IPS DF 4.7 (cell line): ENCODE measurements at regions not wholly inside any gene's neighbourhood (a gene's known extent, or its start where the extent isn't known, plus 50 kb on each side); places are given as distances from the start of the nearest gene placed in this dataset.
A peak's percentile ranks its signal among the peaks of the same experiment; 100 is the strongest.

ENCODE experiments used
- DNase-seq: peaks from one replicate; pipeline ENCODE4 v3.0.0-alpha.2; 2013; ENCODE audit warnings: low spot score; ENCODE audit errors: extremely low read depth

GRCh38 chrX:46447384-46447783 lies 97.8 kb downstream of the ZNF674 start:
- no peak for DNase-seq

DNA sequence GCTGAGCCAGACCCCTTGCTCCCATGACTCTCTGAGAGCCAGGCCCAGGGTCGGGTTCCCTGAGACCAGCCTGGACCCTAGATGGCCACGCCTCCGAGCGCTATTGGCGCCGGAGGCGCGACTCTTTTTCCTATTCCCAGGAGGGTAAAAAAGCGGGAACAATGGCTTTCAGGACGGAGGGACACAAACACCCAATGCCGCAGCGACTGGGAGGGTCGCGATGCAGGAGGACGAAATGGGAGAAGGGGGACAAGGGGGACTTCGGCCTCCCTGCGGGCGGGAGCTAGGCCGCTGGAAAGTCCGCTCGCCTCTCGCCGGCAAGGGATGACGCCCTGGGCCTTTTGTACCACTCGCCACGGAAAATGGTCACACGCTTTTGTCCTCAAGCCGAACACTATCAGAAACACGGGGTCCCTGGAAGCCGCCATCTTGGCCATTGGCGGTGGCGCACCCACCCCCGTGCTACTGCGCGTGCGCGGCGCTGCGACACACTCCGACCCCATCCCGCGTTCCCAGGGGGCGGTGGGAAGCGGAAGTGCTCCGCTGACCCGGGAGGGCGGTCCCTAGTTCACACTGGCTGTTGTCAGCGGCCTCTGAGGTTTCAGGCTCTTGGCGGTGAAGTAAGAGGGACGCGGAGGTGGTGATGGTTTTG lies 98.4 kb downstream of the ZNF674 start:
- DNase-seq = peak; percentile 22

- no peak for DNase-seq
Measured at GRCh38 chrX:46444011-46444410, 101.2 kb downstream of the ZNF674 start.

DNA sequence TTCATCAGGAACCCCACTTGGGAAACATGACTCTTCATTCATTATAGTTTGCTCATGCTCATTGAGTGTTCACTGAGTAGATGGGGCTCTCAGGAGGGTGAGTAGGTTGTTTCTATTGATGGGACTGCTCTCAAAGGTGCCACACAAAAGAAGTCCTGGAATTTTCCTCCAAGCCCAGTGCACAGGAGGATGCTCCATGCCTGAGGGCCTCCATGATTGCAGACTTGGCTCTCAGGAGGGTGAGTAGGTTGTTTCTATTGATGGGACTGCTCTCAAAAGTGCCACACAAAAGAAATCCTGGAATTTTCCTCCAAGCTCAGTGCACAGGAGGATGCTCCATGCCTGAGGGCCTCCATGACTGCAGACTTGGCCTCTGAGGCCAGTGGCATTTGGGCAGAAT lies 108.5 kb downstream of the ZNF674 start:
- DNase-seq = no peak

GRCh38 chrX:46433892-46434291 lies 111.3 kb downstream of the ZNF674 start:
- no peak for DNase-seq

DNA sequence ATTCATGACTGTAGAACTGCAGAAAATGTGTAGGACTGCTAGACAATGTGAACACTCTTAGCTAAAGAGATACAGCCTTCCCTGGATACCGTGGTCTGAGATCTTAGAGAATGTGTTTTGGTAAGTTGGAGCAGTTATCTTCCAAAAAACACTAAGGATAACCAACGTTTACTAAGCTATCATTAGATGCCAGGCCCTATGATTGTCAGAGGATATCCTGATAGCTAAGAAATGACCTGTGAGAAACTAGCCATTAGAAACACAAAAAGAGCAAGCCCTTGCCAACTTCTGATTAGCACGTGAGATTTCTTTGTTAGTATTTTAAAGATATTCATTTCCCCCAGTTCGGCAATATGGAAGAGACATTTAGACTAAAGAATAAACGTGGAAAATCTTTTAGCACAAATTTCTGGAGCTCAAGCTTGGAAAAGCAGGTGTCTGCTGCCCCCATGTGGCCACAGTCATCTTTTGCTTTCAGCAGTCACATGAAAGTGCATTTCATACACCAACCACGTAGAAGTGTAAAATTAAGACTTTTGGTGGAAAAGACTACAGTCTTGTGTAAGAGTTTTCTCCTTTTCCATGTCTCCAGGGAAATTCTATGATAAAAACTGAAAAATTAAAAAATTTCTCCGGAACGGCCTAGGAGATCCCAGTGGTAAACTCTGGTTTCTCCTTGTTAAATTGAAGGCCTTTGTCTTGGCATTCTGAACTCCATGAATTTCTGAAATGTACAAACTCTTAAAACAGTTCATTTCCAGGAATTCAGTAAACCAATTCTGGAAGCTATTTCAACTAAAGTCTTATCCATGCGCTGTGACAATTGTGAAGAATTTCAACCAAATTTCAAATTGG lies 136.4 kb downstream of the ZNF674 start:
- DNase-seq = peak; percentile 0

DNA sequence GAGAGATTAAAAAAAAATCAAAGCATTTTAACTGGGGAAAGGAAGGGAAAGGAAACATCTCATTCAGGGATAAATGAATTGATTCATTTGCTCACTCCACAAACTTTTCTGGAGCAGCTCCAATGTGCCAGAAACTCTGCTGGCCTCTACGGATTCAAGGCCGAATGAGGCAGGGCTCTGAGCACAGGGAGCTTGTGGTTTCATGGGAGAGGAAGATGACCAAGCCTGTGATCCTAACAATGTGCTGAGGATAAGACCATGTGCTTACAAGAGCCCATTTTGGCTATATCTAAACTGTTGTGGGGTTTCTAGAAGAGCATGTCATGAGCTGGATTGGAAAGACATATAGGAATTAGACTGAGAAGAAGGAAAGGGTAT lies 137.5 kb downstream of the ZNF674 start:
- DNase-seq = no peak

GRCh38 chrX:46407036-46407752 lies 138.0 kb downstream of the ZNF674 start:
- DNase-seq = no peak

DNA sequence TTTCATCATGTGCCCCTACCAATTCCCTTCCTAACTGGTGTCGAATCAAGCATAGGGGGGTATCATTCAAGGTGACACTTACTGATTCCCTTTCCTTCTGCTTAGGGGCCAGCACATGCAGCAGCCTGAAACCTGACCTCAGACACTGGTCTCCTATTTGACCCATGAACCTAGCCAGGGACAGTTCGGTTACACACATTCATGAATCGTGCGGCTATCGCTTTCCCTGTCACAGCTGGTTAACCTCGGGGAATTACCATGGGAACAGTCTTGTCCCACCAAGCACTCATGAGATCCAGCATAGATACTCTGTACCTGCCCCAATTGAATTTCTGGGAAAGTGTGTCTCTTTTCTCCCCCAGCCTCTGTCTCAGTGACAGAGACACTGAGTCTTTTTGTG lies 140.4 kb downstream of the ZNF674 start:
- DNase-seq = no peak

- DNase-seq = no peak
Measured at GRCh38 chrX:46400530-46401443, 144.4 kb downstream of the ZNF674 start.

DNA sequence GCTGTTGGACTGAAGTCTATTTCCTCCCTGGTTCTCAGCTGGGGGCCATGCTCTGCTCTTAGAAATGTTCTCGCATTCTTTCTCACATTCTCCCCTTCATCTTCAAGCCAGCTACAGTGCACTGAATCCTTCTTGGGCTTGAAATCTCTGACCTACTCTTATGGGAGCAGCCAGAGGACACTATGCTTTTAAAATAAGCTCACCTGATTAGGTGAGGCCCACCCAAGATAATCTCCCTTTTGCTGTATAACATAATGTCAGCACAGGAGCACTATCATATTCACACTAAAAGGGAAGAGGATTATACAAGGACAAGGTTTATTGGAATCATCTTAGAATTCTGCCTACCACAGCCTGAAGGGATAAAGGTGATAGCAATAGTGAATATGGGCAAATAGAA lies 146.3 kb downstream of the ZNF674 start:
- DNase-seq = no peak

- no peak for DNase-seq
Measured at GRCh38 chrX:46398126-46398525, 147.1 kb downstream of the ZNF674 start.

GRCh38 chrX:46386511-46386910 lies 158.7 kb downstream of the ZNF674 start:
- no peak for DNase-seq

DNA sequence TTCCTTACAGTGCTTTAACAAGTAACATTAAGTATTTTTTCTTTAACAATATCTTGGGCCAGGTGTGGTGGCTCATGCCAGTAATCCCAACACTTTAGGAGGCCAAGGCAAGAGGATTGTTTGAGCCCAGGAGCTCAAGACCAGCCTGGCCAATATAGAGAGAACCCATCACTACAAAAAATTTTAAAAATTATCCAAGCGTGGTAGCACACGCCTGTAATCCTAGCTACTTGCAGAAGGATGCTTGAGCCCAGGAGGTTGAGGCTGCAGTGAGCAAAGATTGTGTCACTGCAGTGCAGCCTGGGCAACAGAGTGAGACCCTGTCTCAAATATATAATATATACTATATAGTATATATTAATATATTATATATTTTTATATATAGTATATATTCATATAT lies 162.2 kb downstream of the ZNF674 start:
- DNase-seq = no peak

DNA sequence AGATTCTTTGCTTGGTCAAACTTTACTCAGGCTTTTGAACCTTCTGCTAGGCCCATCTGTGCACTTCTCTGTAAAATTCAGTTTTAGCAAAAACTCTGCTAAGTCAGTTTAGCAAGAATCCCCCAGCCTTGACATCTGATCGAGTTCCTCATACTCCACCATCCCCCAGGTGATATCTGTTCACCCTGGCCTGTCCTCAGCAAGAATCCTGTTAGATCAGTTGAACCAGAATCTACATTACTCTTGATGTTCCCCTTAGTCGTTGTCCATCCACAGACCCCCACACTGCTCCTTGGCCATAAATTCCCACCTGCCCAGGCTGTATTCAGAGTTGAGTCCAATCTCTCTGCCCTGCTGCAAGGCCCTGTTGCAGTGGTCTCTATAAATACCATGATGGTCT lies 162.6 kb downstream of the ZNF674 start:
- no peak for DNase-seq

GRCh38 chrX:46381630-46382029 lies 163.6 kb downstream of the ZNF674 start:
- no peak for DNase-seq

DNA sequence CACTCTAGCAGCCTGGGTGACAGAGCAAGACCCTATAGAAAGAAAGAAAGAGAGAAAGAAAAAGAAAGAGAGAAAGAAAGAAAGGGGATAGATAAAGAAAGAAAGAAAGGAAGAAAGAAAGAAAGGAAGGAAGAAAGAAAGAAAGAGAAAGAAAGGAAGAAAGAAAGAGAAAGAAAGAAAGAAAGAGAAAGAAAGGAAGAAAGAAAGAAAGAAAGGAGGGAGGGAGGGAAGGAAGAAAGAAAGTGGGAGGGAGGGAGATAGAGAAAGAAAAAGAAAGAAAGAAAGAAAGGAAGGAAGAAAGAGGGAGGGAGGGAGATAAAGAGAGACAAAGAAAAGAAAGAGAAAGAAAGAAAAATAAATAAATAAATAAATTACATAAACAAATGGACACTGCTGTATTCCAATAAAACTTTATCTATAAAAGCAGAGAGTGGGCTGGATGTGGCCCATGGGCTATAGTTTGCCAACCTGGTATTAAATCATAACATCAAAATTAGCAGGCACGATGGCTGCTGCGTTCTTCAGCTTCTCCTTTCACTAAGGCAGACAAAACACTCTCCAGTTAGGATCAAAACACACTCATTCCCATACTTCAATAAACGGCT lies 165.0 kb downstream of the ZNF674 start:
- DNase-seq = no peak

GRCh38 chrX:46376246-46376885 lies 168.9 kb downstream of the ZNF674 start:
- no peak for DNase-seq

DNA sequence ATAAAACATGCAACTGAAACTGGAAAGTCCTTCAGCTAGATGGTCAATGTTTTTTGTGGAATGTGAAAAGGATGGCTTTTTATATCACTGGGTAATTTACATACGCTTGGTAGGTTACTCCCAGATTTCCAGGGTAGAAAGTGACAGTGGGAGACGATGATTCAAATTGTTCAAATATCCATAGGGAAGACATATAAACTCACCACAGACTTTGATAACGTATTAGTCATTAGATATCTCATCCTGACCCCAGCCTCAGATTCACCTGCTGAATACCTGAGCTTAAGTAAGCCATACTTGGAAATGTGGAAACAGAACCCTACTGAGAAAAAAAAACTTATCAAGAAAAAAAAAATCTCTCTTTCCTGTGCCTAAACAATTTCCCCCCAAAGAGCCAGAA lies 169.4 kb downstream of the ZNF674 start:
- DNase-seq = no peak

DNA sequence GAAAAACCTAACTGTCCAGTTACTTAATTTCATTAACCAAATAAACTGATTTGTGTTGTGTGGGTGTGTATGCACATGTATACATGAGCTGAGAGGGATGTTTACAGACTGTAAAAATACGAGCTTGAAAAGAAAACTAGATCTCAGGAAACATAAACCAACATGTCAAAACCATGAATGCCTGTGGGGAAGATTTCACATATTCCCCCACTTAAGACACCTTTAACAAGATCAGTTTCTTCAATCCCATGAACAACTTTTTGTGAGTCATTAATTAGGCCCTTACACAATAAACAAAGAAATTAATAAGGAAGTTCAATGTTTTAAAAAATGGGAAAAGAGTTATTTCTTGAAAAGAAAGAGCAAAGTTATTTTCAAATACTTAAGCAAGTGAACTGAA lies 170.8 kb downstream of the ZNF674 start:
- no peak for DNase-seq
